GM06990 (cell line): ENCODE measurements at regions not wholly inside any gene's neighbourhood (a gene's known extent, or its start where the extent isn't known, plus 50 kb on each side); places are given as distances from the start of the nearest gene placed in this dataset.

Source experiments
- DNase-seq: peaks from one replicate; pipeline ENCODE4 v3.0.0-alpha.2; 2011; ENCODE audit not compliant: insufficient read length; ENCODE audit errors: extremely low read depth
- H3K27me3 ChIP-seq: replicated peaks from 2 replicates; pipeline ENCODE4 v1.6.0; 2011; ENCODE audit warnings: low read length; ENCODE audit not compliant: control insufficient read depth, insufficient read depth
- H3K36me3 ChIP-seq: 2 replicates; pipeline ENCODE4 v1.5.1; 2011; ENCODE audit warnings: low read length; ENCODE audit not compliant: control insufficient read depth, insufficient read depth
- H3K4me3 ChIP-seq: replicated peaks from 2 replicates; pipeline ENCODE4 v1.5.1; 2011; ENCODE audit warnings: low read depth, mild to moderate bottlenecking, control low read depth, low read length
- TF ChIP-seq, protein P1 (sequence below): IDR thresholded peaks from 2 replicates; pipeline ENCODE4 v1.5.1; 2011; ENCODE audit warnings: low read length, control low read depth, mild to moderate bottlenecking, inconsistent platforms; ENCODE audit not compliant: insufficient read depth, poor library complexity, severe bottlenecking

DNA sequence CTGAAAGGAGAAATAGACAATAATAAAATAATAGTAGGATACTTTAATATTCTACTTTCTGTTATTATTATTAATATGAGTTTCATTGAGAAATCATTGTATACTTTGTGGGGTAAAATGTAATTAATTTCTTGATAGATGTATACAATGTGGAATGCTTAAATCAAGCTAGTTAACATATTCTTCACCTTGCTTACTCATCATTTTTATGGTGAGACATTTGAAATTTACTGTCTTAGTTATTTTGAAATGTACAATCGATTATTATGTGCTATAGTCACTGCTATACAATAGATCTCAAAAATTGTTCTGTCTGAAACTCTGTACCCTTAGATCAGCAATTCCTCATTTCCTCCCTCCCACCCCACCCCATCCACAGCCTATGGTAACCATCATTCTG, 720.3 kb downstream of the RNF144B start:
- Histone ChIP-seq H3K4me3 (no peak overlapping the region), H3K27me3 (no peaks in the 10 kb centered on the region), H3K36me3 (no peaks in the 10 kb centered on the region)
- TF ChIP-seq, protein P1, sequence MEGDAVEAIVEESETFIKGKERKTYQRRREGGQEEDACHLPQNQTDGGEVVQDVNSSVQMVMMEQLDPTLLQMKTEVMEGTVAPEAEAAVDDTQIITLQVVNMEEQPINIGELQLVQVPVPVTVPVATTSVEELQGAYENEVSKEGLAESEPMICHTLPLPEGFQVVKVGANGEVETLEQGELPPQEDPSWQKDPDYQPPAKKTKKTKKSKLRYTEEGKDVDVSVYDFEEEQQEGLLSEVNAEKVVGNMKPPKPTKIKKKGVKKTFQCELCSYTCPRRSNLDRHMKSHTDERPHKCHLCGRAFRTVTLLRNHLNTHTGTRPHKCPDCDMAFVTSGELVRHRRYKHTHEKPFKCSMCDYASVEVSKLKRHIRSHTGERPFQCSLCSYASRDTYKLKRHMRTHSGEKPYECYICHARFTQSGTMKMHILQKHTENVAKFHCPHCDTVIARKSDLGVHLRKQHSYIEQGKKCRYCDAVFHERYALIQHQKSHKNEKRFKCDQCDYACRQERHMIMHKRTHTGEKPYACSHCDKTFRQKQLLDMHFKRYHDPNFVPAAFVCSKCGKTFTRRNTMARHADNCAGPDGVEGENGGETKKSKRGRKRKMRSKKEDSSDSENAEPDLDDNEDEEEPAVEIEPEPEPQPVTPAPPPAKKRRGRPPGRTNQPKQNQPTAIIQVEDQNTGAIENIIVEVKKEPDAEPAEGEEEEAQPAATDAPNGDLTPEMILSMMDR: no peak
- DNase-seq: no peak

DNA sequence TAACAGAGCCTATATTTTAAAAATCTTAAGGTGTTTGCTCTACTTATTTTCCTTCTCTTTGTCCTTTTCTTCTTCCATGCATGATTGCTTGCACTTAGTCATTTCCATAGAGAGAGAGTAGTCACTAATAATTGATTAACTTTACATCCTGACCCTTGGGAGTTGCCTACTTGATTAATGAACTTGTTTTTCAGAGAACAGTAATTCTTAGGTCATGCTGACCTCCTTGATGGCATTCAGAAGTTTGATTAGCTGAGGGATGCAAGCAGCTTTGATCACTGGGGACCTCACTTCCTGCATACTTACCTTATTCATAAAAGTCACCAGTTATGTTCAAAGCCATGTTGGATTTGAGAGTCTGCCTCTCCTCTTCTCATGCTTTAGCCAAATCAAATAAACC, 715.6 kb upstream of the ID4 start:
- H3K27me3 ChIP-seq: no peaks in the 10 kb centered on the region
- no peak overlapping the region for H3K4me3 ChIP-seq

DNA sequence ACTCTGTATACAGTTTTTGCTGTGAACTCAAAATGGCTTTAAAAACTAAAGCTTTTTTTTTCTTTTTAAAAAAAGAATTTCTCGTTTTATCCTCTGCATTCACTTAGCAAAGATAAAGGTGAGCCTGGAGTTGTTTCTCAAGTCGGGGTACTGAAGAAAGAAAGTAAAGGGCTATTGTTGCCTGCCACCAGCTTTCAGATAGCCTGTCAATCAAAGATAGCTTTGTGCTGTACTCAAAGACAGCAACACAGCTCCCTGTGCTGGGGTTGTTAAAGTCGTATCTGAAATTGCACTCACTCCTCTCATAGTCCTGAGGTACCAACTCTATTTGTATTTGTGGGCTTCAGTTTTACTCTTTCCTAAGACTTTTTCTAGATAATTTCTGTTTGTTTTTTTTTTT, 710.1 kb upstream of the ID4 start:
- Histone ChIP-seq H3K36me3 (no peaks in the 10 kb centered on the region), H3K4me3 (no peak overlapping the region), H3K27me3 (no peaks in the 10 kb centered on the region)
- TF ChIP-seq, protein P1: no peak
- DNase-seq: no peak

More for the DNA sequence above, 715.6 kb upstream of the ID4 start:
- no peaks in the 10 kb centered on the region for H3K36me3 ChIP-seq
- TF ChIP-seq, protein P1: no peak
- no peak for DNase-seq

DNA sequence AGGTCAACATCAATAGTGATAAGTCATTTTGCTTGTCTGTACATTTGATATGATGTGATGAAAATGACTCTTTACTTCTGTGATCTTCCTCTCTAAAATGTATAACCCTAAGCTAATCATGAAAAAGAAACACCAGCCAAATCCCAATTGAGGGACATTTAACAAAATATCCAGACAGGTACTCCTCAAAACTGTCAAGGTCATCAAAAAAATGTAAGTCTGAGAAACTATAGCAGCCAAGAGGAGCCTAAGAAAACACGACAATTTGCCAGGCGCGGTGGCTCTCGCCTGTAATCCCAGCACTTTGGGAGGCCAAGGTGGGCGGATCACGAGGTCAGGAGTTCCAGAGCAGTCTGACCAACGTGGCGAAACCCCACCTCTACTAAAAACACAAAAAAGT, 708.5 kb upstream of the ID4 start:
- Histone ChIP-seq H3K4me3 (no peak overlapping the region), H3K36me3 (no peaks in the 10 kb centered on the region), H3K27me3 (no peaks in the 10 kb centered on the region)
- TF ChIP-seq, protein P1: no peak
- DNase-seq: no peak

DNA sequence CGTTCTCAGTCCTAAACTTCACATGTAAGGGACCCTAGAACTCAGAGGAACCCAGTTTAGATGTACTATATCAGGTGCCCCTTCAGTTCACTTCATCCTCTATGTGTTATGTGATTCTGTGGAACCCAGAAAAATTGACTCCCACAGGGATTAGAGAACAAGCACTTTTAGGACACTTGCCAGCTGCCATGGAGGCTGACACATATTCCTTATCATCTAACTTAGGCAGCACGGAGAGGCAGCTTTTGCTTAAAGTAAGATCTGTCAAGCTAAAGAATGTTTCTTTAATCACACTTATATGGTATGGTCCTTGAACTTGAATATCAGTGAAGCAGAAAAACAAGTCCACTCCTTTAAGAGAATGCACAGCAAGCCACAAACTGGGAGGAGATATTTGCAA, 701.5 kb upstream of the ID4 start:
- TF ChIP-seq, protein P1: no peak
- Histone ChIP-seq H3K36me3 (no peaks in the 10 kb centered on the region), H3K4me3 (no peak overlapping the region), H3K27me3 (no peaks in the 10 kb centered on the region)
- DNase-seq: no peak

DNA sequence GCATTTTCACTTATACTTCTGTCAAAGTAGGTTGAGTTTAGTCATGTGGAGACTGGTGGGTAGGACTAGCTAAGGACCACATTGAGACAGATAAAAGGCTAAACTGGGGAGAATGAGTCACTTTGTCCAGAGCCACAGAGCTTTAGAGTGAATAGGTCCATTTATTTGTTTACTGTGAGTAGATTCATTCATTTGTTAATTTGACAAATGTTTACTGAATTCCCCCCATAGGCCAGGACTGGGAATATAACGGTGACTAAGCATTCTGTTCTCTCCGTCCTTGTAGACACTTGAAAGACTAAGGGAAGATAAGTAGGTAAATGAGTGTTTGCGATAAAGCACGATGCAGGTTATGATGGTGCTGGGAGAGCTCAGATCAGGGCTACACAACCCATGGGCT, 699.7 kb upstream of the ID4 start:
- H3K4me3 ChIP-seq: no peak overlapping the region
- no peak for DNase-seq
- no peaks in the 10 kb centered on the region for H3K27me3 ChIP-seq
- TF ChIP-seq, protein P1: no peak
- H3K36me3 ChIP-seq: no peaks in the 10 kb centered on the region
